HCT116 (cell line): ENCODE measurements at regions not wholly inside any gene's neighbourhood (a gene's known extent, or its start where the extent isn't known, plus 50 kb on each side); places are given as distances from the start of the nearest gene placed in this dataset.

Experiments
- CTCF ChIP-seq, 3 experiments: fragments of 200-600 bp in 1 of 3; sonication (generic) in 1 of 3; IDR thresholded peaks in 2 of 3; conservative IDR thresholded peaks in 1 of 3; 2 replicates each; pipeline ENCODE4 v1.5.1; 2012 to 2017; ENCODE audit warnings: low read depth in 2 of 3, low read length in 2 of 3, antibody characterized with exemption in 1 of 3, borderline replicate concordance in 1 of 3, control low read depth in 1 of 3, mild to moderate bottlenecking in 1 of 3, mixed read lengths in 1 of 3, mixed run types in 1 of 3, moderate library complexity in 1 of 3; ENCODE audit not compliant: insufficient read depth in 1 of 3
- MAX ChIP-seq: IDR thresholded peaks from 2 replicates; pipeline ENCODE4 v1.6.1; 2012
- POLR2A ChIP-seq: IDR thresholded peaks from 2 replicates; pipeline ENCODE4 v1.7.0; 2011; ENCODE audit warnings: borderline replicate concordance; ENCODE audit not compliant: insufficient read depth, insufficient read length; ENCODE audit errors: extremely low read depth
- POLR2AphosphoS5 ChIP-seq: IDR thresholded peaks from 2 replicates; pipeline ENCODE4 v1.6.1; 2011; ENCODE audit warnings: mild to moderate bottlenecking, low read depth, low read length, moderate library complexity
- REST ChIP-seq: IDR thresholded peaks from 2 replicates; pipeline ENCODE4 v1.6.1; 2012; ENCODE audit warnings: low read depth
- YY1 ChIP-seq: IDR thresholded peaks from 2 replicates; pipeline ENCODE4 v1.6.1; 2011; ENCODE audit warnings: low read length, low read depth, moderate library complexity, mild to moderate bottlenecking; ENCODE audit not compliant: insufficient replicate concordance; ENCODE audit errors: extremely low read depth

- TF ChIP-seq CTCF (IDR thresholded peaks at IDR 0.05 in 2 of 3, conservative IDR thresholded peaks at IDR 0.05 in 1 of 3; ENCODE audit: borderline replicate concordance in 1 of 3, insufficient read depth in 1 of 3, low read depth in 2 of 3, low read length in 2 of 3) = no peak
- TF ChIP-seq POLR2A = no peak
- no peak for TF ChIP-seq YY1
- TF ChIP-seq POLR2AphosphoS5 = no peak
- TF ChIP-seq MAX = no peak
- no peak for TF ChIP-seq REST
Measured at GRCh38 chr11:82523141-82523540, 210.5 kb downstream of the FAM181B start.
